ENCODE measurements at regions not wholly inside any gene's neighbourhood (a gene's known extent, or its start where the extent isn't known, plus 50 kb on each side); places are given as distances from the start of the nearest gene placed in this dataset.

DNA sequence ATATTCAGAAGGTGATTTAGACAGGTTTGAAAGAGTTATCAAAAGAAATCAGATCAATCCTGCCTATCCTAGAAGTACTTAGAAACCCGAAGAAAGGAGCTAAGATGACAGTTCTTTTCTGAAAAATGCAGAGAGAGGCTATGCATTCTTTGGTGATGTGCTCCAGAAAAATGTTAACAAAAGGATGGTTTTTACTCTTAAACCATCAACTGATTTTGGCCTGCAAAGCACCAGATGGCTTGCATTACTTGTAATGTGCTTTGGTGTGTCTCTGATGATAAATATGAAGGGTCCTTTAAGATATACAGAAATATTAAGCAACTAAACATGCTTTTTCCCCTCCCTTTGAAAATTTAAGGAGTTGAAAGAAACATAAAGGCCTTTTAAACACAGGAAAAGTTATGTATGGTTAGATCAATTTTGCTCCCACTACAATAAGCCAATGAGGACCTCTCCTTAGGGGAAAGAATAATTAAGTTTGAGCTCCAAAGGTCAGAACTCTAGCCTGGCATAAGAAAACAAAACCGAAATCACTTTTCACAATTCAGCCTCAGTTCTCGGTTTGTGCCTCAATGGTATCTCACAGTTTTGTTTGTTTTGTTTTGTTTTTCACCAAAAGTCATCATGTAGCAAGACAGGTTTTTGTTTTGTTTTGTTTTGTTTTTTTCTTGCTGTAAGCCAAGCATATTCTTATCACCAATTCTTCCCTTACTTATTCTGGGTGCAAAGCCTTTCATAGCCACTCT is 302.4 kb upstream of the NT5C1B start:
- H3K27ac ChIP-seq = no peak overlapping the region
- TF ChIP-seq, protein P1, sequence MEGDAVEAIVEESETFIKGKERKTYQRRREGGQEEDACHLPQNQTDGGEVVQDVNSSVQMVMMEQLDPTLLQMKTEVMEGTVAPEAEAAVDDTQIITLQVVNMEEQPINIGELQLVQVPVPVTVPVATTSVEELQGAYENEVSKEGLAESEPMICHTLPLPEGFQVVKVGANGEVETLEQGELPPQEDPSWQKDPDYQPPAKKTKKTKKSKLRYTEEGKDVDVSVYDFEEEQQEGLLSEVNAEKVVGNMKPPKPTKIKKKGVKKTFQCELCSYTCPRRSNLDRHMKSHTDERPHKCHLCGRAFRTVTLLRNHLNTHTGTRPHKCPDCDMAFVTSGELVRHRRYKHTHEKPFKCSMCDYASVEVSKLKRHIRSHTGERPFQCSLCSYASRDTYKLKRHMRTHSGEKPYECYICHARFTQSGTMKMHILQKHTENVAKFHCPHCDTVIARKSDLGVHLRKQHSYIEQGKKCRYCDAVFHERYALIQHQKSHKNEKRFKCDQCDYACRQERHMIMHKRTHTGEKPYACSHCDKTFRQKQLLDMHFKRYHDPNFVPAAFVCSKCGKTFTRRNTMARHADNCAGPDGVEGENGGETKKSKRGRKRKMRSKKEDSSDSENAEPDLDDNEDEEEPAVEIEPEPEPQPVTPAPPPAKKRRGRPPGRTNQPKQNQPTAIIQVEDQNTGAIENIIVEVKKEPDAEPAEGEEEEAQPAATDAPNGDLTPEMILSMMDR (IDR thresholded peaks at IDR 0.05) = no peak
- H3K4me3 ChIP-seq = no peak overlapping the region
- intact Hi-C loops (cut with DNase I) = no loop called here
- no peaks in the 10 kb centered on the region for H3K9me3 ChIP-seq
- H3K4me1 ChIP-seq = no peaks in the 10 kb centered on the region
- no peaks in the 10 kb centered on the region for H3K36me3 ChIP-seq
- DNase-seq = no peak
- H3K27me3 ChIP-seq = no peaks in the 10 kb centered on the region
- no peak for ATAC-seq

DNA sequence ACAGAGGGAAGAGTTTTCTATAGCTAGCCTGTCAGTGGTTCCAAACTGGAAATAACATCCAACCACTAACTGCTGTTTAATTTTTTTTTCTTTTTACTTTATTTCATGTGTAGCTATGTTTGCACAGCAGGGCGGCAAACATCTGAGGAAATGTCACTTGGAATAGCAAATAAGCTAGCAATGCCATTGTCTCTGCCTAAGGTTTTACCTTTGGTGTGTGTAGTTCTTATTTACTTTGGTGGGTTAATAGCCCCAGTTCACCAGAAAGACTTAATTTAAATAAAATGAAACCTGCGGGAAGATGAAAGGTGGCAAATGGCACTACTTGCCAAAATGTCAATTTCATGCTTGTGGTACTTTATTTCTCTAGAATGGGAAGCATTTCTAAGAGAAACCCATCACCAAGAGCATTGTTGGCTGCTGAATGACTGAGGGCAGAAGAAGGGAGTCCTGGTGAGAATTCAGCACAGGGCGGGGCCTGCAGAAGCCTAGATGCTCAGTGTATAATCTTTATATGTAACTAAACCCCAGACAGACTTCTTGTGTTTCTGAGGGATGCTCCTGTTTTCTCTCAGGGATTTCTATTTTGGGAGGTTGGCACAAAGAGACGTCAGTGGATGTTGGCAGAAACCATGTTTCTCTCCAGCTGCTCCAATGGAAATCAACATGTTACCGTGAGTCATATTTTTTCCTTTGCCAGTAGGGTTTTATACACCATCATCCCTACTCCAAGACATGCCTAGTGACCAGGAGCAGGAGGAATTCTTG is 300.4 kb upstream of the NT5C1B start:
- Histone ChIP-seq H3K4me3 (no peak overlapping the region), H3K27me3 (no peaks in the 10 kb centered on the region), H3K9me3 (no peaks in the 10 kb centered on the region), H3K4me1 (no peaks in the 10 kb centered on the region), H3K36me3 (no peaks in the 10 kb centered on the region), H3K27ac (no peak overlapping the region)
- TF ChIP-seq, protein P1 (IDR thresholded peaks at IDR 0.05) = no peak
- ATAC-seq (no peak), DNase-seq (no peak)
- intact Hi-C loops (cut with DNase I) = no loop called here

DNA sequence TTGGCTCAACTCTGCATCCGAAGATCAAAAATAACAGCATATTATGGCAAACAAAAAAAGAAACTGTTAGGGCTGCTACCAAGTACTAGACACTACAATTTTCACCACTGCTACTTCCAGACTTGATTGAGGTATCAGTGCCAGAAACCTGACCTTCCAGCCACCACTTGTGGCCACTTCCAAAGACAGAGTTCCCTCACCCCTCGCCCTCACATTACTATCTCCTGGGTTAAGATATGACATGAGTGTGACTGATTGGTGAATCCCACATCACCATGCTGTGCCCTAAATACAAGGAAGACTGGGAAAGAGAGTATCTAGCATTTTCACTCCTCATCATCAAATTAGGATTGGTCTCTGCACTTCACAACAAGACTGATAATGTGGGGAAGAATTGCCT is 296.1 kb upstream of the NT5C1B start:
- intact Hi-C loops (cut with DNase I) = no loop called here
- Histone ChIP-seq H3K36me3 (no peaks in the 10 kb centered on the region), H3K9me3 (no peaks in the 10 kb centered on the region), H3K27ac (no peak overlapping the region), H3K4me1 (no peaks in the 10 kb centered on the region), H3K4me3 (no peak overlapping the region), H3K27me3 (no peaks in the 10 kb centered on the region)
- TF ChIP-seq, protein P1 (IDR thresholded peaks at IDR 0.05) = no peak
- DNase-seq (no peak), ATAC-seq (no peak)

DNA sequence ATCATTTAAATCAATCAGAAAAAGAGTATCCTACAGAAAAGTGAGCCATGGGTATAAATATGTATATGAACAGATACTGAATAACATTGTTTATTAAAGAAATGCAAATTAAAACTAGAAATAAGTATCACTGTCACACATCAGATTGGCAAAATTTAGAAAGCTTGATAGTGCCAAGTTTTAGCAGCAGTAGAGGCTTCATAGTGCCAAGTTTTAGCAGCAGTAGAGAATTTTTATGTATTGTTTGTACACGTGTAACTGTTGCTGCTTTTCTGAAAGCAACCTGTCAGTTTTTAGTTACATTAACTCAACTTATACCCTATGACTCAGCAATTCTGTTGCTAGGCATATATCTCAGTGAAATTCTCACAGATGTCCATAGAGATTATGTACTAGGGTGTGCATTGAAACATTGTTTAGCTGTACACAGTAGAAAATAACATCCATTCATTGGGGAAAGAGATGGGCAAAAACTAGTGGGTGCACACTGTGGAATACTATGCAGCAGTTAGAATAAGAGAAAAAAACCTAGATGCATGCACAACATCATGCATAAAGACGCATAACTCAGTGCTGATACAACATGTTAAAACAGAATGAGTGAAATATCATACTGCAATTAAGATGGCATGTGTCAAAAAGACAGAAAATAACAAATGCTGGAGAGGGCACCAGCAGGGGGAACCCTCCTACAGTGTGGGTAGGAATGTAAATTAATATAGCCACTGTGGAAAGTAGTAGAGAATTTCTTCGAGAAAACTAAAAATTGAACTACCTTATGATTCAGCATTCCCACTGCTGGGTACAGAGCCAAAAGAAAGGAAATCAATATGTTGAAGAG is 294.5 kb upstream of the NT5C1B start:
- Histone ChIP-seq H3K27ac (no peak overlapping the region), H3K9me3 (no peaks in the 10 kb centered on the region), H3K4me3 (no peak overlapping the region), H3K27me3 (no peaks in the 10 kb centered on the region), H3K36me3 (no peaks in the 10 kb centered on the region), H3K4me1 (no peaks in the 10 kb centered on the region)
- DNase-seq (no peak), ATAC-seq (peak; percentile 48)
- TF ChIP-seq, protein P1 (IDR thresholded peaks at IDR 0.05) = peak; percentile 47
- intact Hi-C loops (cut with DNase I) = no loop called here

DNA sequence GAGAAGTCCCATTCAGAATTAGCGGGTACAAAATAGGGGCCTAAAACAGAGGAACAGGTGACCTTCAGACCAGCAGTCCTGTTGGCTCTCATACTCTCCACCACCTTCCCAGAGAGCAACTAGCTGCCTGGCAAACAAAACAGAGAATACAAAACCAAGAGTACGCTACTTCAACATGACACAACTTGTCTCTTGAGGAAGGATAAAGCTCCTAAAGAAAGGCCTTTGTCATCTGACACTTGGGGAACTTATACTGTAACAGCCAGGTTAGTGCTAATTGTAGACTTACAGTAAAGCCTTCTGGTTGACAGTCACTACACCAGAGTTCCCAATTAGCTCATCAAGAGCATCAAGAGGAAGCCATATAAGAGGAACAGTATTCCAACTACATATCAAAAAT is 282.1 kb upstream of the NT5C1B start:
- no peaks in the 10 kb centered on the region for H3K27me3 ChIP-seq
- H3K36me3 ChIP-seq = no peaks in the 10 kb centered on the region
- TF ChIP-seq, protein P1 (IDR thresholded peaks at IDR 0.05) = no peak
- DNase-seq = no peak
- no peaks in the 10 kb centered on the region for H3K9me3 ChIP-seq
- intact Hi-C loops (cut with DNase I) = no loop called here
- H3K4me3 ChIP-seq = no peak overlapping the region
- H3K4me1 ChIP-seq = no peaks in the 10 kb centered on the region
- no peak overlapping the region for H3K27ac ChIP-seq
- no peak for ATAC-seq

All from upper lobe of right lung (tissue), 1 donor.